A172 (cell line): ENCODE measurements at regions not wholly inside any gene's neighbourhood (a gene's known extent, or its start where the extent isn't known, plus 50 kb on each side); places are given as distances from the start of the nearest gene placed in this dataset.
A peak's percentile ranks its signal among the peaks of the same experiment; 100 is the strongest.

ENCODE experiments used
- DNase-seq: peaks from one replicate; pipeline ENCODE4 v3.0.0-alpha.2; 2015; ENCODE audit warnings: low spot score

DNA sequence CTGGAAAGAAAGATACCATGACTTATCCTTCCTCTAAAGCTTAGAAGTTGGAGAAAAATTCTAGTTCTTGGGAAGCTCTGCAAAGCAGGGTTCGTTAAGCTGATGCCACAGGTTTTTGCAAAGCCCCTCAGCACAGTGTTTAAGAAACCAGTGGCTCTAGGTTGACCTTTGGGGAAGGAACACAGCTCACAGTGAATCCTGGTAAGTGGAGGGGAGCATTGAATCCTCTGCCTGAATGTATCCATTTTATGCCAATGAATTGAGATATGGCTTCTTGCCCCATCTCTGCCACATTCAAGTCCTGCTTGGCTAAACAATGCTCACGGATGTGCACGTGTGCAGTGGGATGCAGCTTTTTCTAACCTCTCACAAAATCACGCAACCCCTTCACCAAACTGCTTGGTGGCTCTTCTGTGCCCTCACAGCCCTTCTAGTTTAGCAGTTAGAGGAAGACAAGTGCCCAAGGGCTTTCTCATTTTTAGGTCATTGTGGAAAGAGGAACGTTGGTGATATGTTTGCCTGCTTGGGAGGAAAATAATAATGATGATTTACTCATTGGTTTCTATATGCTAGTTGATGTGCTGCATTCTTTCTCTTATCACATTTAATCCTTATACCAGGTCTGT lies 111.3 kb downstream of the DAD1 start:
- no peak for DNase-seq

GRCh38 chr14:22476887-22477286 lies 112.1 kb downstream of the DAD1 start:
- no peak for DNase-seq

- no peak for DNase-seq
These were observed 112.8 kb downstream of the DAD1 start for GRCh38 chr14:22476005-22476751.

DNA sequence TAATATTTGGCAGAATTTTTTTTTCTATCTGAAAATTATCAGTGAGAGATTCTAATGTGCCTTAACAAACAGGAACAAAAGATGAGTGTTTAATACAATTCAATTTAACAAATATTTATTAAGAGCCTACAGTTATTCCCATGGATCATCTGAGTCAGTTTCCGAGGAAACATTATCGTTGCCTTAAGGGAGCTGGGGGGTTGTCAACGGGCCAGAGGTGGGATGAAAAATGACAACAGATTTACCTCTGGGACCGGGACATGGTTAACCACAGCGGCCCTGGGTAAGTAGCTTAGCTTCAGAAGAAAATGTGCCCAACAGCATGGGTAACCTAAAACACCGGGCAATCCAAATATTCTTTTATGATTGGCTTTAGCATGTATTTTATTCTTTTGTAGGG lies 113.6 kb downstream of the DAD1 start:
- DNase-seq, result no peak

DNA sequence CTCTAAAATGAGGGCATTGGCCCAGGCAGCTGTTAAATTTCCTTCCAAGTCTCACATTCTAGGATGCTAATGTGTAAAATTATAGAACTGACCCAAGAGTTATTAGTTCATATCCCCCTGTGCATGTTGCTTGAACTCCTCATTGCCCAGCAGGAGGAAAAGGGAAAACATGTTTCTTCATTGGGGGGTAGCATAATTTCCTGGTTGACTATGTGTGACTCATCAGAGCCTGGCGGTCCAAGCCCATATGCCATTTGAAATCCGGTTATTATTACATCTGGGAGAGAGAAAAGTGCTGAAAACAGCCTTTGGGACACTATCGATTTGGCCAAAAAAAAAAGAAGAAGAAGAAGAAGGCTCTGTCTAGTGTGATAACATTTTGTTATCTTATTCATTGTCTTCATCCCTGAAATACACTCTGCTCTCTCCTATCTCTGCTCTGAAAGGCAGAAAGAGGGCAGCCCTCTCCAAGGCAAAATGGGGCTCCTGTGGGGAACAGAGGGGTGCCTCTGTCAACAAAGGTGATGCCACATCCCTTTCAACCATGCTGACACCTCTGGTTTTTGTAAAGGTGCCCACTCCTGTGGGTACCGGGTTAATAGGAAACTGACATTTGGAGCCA lies 114.2 kb downstream of the DAD1 start:
- peak; percentile 23 for DNase-seq

- DNase-seq, result peak; percentile 40
These were observed 115.8 kb downstream of the DAD1 start for GRCh38 chr14:22472935-22473854.

GRCh38 chr14:22472466-22472865 lies 116.6 kb downstream of the DAD1 start:
- no peak for DNase-seq

GRCh38 chr14:22471545-22472121 lies 117.4 kb downstream of the DAD1 start:
- no peak for DNase-seq

- DNase-seq, result no peak
These were observed 119.3 kb downstream of the DAD1 start for GRCh38 chr14:22469538-22470303.

DNA sequence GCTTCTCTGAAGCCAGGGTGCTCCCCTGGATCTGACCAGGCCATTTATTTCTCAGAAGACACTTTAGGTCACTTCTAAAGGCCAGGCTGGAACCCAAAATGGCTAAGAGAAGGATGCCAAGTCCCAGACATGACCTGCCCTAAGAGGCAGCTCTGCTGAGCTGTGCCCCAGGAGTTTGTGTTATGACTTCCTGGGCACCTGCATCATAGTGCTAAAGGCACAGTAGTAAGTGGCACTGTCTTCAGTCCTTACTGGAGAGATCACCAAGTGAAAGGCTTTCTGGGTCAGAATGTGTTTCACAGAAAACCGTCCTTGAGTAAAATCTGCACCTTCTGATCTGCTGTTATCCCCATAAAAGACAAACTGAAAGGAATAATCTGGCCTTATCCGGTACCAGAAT lies 120.2 kb downstream of the DAD1 start:
- no peak for DNase-seq

DNA sequence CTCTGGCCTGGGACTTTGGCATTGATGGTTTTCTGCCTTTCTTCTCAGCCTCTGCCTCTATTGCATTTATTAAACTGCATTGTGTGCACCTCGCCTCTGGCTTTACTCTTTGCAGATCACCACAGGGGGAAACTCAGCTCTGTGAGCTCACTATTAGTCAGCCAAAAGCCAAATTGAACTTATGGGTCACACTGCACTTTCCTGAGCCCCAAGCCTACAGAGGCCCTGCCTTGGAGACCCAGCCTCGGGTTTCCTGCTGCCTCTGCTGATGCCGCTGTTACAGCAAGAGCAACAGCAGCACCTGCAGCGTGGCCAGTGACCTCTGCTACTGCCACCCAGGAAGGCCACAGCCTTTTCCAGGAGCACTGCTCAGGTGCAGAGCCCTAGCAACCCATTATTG lies 122.5 kb downstream of the DAD1 start:
- DNase-seq, result no peak

- no peak for DNase-seq
These were observed 123.7 kb downstream of the DAD1 start for GRCh38 chr14:22465201-22465840.

- no peak for DNase-seq
These were observed 124.4 kb downstream of the DAD1 start for GRCh38 chr14:22464422-22465142.

- DNase-seq, result no peak
These were observed 125.3 kb downstream of the DAD1 start for GRCh38 chr14:22463763-22464173.

- no peak for DNase-seq
These were observed 126.1 kb downstream of the DAD1 start for GRCh38 chr14:22462923-22463322.

DNA sequence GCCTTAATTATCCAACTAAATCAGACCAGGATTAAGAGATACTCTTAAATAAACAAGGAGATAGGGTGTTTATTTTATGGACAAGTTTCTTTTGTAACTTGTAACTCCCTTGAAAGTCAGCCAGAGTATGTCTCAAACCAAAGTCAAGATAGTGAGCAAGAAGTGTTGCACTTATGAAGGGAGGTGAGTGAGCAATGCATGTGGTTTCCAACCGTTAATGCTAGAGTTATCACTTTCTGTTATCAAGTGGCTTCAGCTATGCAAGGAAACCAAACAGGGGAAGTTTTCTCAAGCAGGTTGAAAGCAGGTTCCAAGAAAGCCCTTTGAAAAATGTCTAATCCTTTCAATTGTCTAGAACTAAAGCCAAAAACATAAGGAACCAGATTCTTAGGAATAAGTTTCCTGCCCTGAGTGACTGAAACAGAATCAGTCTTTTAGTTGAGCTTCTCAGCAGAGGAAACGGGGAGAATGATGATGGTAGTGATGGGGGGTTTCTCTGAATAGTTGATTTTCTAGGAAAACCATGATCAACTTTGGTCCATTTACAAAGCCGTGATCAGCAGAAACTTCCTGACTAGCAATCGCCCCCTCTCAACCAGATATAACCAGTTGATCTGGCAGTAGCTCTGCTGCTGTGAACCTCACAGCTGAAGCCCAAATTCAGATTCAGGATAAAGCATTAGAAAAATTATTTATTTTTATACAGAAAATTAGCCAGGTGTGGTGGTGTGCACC lies 128.4 kb downstream of the DAD1 start:
- DNase-seq, result peak; percentile 21

DNA sequence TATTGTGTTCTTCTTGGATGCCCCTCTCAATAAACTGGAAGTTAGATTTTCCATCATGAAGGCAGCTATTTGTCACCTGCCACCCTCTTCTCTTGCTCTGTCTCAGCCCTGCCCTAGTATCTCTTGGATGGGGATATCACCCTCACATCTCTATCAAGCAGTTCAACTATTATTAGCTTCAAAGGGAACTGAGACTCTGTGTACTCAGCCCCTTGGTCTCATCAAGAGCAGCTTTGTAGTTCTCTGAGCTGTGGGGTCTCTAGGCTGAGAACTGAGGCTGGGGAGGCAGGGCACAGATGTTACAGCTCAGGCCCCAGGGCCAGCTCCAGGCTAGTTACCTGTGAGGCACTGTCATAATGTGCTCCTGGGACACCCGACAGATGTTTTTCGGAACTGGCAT lies 130.3 kb downstream of the DAD1 start:
- no peak for DNase-seq

GRCh38 chr14:22456998-22457594 lies 131.9 kb downstream of the DAD1 start:
- DNase-seq, result no peak

GRCh38 chr14:22456421-22456820 lies 132.6 kb downstream of the DAD1 start:
- DNase-seq, result no peak
